T-cell (primary cell): ENCODE measurements at regions not wholly inside any gene's neighbourhood (a gene's known extent, or its start where the extent isn't known, plus 50 kb on each side); places are given as distances from the start of the nearest gene placed in this dataset.
A peak's percentile ranks its signal among the peaks of the same experiment; 100 is the strongest.
"Not testable (repeated sequence)": the region's sequence is repeated elsewhere in the genome, so short reads cannot be mapped to it uniquely, and the experiment has no call there.

Experiments
- ATAC-seq, 4 experiments: fragments of 200-7000 bp in 3 of 4; fragments of 150-1000 bp in 1 of 4; cut with Tn5 transposase; replicated peaks in 1 of 4; 1 replicate in 3 of 4; 2 replicates in 1 of 4; pipeline ENCODE4 v1.10.0; 2021; ENCODE audit warnings: moderate library complexity in 3 of 4, mild to moderate bottlenecking in 2 of 4, moderate number of reproducible peaks in 1 of 4
- CTCF ChIA-PET, 2 donors: fragments of 300-600 bp; sonication (Branson Sonifier 250); formaldehyde crosslinking; loops; one replicate each; lab custom pipeline; 2022; ENCODE audit warnings: antibody characterized with exemption in 2 of 2; lab: Charles Lee
- POLR2A ChIA-PET, 2 donors: fragments of 300-600 bp; sonication (Branson Sonifier 250); formaldehyde crosslinking; loops; one replicate each; lab custom pipeline; 2022; ENCODE audit warnings: antibody characterized with exemption in 2 of 2; lab: Charles Lee
- DNase-seq, 35 experiments: peaks; one replicate each; pipeline versions ENCODE4 v3.0.0 to v3.0.0-alpha.2; 2013 to 2023
- H3K27ac ChIP-seq: one replicate; pipeline ENCODE4 v1.5.1; 2013; ENCODE audit warnings: low read length
- H3K27me3 ChIP-seq, 2 experiments: replicated peaks in 1 of 2; 1 replicate in 1 of 2; 2 replicates in 1 of 2; pipeline versions ENCODE4 v1.6.1 to v1.7.0; 2013; ENCODE audit warnings: low read length in 1 of 2, mixed read lengths in 1 of 2; ENCODE audit not compliant: control insufficient read depth in 2 of 2, insufficient read depth in 2 of 2; ENCODE audit errors: extremely low read depth in 1 of 2
- H3K36me3 ChIP-seq, 2 donors: 1 replicate in 1 of 2; 2 replicates in 1 of 2; pipeline versions ENCODE4 v1.6.1 to v1.7.0; 2013; ENCODE audit warnings: low read length in 1 of 2; ENCODE audit not compliant: control insufficient read depth in 2 of 2, insufficient read depth in 1 of 2; ENCODE audit errors: extremely low read depth in 1 of 2
- H3K4me1 ChIP-seq, 2 experiments: 1 replicate in 1 of 2; 2 replicates in 1 of 2; pipeline versions ENCODE4 v1.6.1 to v1.7.0; 2013; ENCODE audit warnings: low read length in 2 of 2, mixed read lengths in 1 of 2; ENCODE audit not compliant: insufficient read depth in 2 of 2, control insufficient read depth in 1 of 2; ENCODE audit errors: extremely low read depth in 1 of 2
- H3K4me3 ChIP-seq, 2 donors: 1 replicate in 1 of 2; 2 replicates in 1 of 2; pipeline versions ENCODE4 v1.5.1 to v1.7.0; 2013; ENCODE audit warnings: mild to moderate bottlenecking in 2 of 2, low read length in 1 of 2, moderate library complexity in 1 of 2; ENCODE audit not compliant: control insufficient read depth in 1 of 2; ENCODE audit errors: extremely low read depth in 1 of 2
- H3K9me3 ChIP-seq: 2 replicates; pipeline ENCODE4 v1.7.0; 2013
- H3K27ac Mint-ChIP-seq, 2 donors: one replicate each; pipeline ENCODE4 v1.8.0; 2020 to 2021; ENCODE audit warnings: mild to moderate bottlenecking in 2 of 2, mixed read lengths in 2 of 2
- H3K27me3 Mint-ChIP-seq, 2 donors: one replicate each; pipeline ENCODE4 v1.8.0; 2021 to 2022; ENCODE audit warnings: mixed read lengths in 2 of 2
- H3K36me3 Mint-ChIP-seq: one replicate; pipeline ENCODE4 v1.8.0; 2021; ENCODE audit warnings: mixed read lengths
- H3K4me1 Mint-ChIP-seq, 3 donors: one replicate each; pipeline ENCODE4 v1.8.0; 2020 to 2022; ENCODE audit warnings: mixed read lengths in 3 of 3, mild to moderate bottlenecking in 1 of 3
- H3K4me3 Mint-ChIP-seq, 3 donors: one replicate each; pipeline ENCODE4 v1.8.0; 2020 to 2022; ENCODE audit warnings: mild to moderate bottlenecking in 3 of 3, mixed read lengths in 3 of 3, moderate library complexity in 3 of 3
- H3K9me3 Mint-ChIP-seq, 3 donors: one replicate each; pipeline ENCODE4 v1.8.0; 2020 to 2022; ENCODE audit warnings: mixed read lengths in 3 of 3
- WGBS: methylation state at CpG from one replicate; pipeline ENCODE4 v1.1.5; 2013; ENCODE audit warnings: missing lambda C conversion rate; ENCODE audit not compliant: insufficient coverage; 5-methylcytosine and 5-hydroxymethylcytosine counted together

DNA sequence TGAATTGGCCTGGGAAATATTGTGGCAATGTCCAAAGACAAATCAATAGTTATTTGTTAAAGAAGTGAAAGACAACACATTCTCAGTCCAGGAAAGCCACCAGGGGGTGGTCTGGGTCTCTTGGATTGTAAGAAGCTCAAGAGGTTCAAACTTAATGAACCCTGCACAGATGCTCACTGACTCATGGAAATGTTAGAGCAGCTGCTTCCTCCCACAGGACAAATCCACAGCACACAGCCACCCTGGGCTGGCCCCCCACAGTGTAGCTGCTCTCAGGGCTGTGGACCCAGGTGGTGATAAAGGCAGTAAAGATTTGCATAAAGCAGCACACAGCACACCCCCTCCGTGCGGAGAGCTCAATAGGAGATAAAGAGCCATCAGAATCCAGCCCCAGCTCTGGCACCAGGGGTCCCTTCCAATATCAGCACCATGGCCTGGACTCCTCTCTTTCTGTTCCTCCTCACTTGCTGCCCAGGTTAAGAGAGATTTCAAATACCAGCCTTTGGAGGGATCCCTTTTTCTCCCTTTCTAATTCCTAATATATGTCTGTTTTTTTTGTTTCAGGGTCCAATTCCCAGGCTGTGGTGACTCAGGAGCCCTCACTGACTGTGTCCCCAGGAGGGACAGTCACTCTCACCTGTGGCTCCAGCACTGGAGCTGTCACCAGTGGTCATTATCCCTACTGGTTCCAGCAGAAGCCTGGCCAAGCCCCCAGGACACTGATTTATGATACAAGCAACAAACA is 124.8 kb downstream of the VPREB1 start:
- POLR2A ChIA-PET, H3K4me1 ChIP-seq, H3K4me1 Mint-ChIP-seq, H3K9me3 ChIP-seq, ATAC-seq, H3K4me3 Mint-ChIP-seq, H3K27ac ChIP-seq, H3K27ac Mint-ChIP-seq, H3K36me3 Mint-ChIP-seq, CTCF ChIA-PET, H3K4me3 ChIP-seq, H3K9me3 Mint-ChIP-seq, H3K36me3 ChIP-seq: not testable (repeated sequence)
- peaks cover 0 to 15% of the 10 kb centered on the region in 2 experiments for H3K27me3 ChIP-seq
- no CpG with 5 or more reads among the region's 2 CpGs for WGBS
- peak in 1 of 35 experiments; percentile 16 for DNase-seq
- H3K27me3 Mint-ChIP-seq: peaks cover 19 to 36% of the 10 kb centered on the region in 2 donors

DNA sequence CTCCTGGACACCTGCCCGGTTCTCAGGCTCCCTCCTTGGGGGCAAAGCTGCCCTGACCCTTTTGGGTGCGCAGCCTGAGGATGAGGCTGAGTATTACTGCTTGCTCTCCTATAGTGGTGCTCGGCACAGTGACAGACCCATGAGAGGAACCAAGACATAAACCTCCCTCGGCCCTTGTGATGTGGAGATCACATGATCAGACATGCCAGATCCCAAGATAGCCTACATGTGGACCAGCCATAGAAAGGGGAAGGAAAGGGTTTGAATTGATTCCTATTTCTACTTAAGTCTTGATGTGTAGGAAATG is 125.3 kb downstream of the VPREB1 start:
- H3K4me1 ChIP-seq: no peaks in the 10 kb centered on the region
- H3K4me3 ChIP-seq: no peak overlapping the region
- POLR2A ChIA-PET: no interaction called here
- ATAC-seq (no peak), DNase-seq (no peak)
- no peak overlapping the region for H3K27ac ChIP-seq
- WGBS: no CpG with 5 or more reads among the region's 4 CpGs
- H3K9me3 Mint-ChIP-seq: no peaks in the 10 kb centered on the region
- CTCF ChIA-PET: no interaction called here
- peaks cover 0 to 15% of the 10 kb centered on the region in 2 experiments for H3K27me3 ChIP-seq
- no peaks in the 10 kb centered on the region for H3K9me3 ChIP-seq
- H3K4me3 Mint-ChIP-seq: no peak overlapping the region
- peaks cover 16 to 34% of the 10 kb centered on the region in 2 donors for H3K27me3 Mint-ChIP-seq
- H3K36me3 ChIP-seq: no peaks in the 10 kb centered on the region
- no peaks in the 10 kb centered on the region for H3K36me3 Mint-ChIP-seq
- no peak overlapping the region for H3K27ac Mint-ChIP-seq
- H3K4me1 Mint-ChIP-seq: peaks cover 0 to 2% (median 0%) of the 10 kb centered on the region in 3 donors

DNA sequence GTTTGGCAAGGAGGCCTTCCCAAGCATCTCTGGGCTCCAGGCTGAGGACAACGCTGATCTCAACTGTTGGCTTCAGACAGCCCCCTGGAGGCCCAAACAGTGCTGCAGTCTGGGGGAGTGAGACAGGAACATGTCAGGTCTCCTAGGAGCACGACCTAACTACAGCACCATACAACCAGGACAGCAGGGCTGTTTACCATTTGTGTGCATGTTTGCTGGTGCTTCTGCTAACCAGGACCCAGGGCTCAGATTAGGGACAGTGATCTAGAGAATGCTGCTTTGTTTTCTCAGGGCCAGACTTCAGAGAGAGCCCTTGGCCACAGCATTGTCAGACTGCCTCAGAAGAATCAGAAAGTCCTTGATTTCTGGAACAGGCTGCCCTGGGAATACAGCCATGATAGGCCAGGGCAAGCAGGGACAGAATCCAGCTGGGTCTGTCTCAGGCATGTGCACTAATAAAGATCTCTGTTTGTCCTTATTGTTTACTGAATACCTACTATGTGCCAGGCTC is 126.5 kb downstream of the VPREB1 start:
- Histone ChIP-seq H3K36me3 (no peaks in the 10 kb centered on the region), H3K4me3 (no peak overlapping the region), H3K27me3 (peaks cover 0 to 22% of the 10 kb centered on the region in 2 experiments), H3K4me1 (no peaks in the 10 kb centered on the region), H3K9me3 (no peaks in the 10 kb centered on the region), H3K27ac (no peak overlapping the region)
- ATAC-seq (no peak), DNase-seq (no peak)
- WGBS: 43% methylated on average over 1 of the region's 2 CpGs
- Mint-ChIP-seq H3K27ac (no peak overlapping the region), H3K36me3 (no peaks in the 10 kb centered on the region), H3K4me1 (peaks cover 0 to 4% (median 0%) of the 10 kb centered on the region in 3 donors), H3K9me3 (no peaks in the 10 kb centered on the region), H3K4me3 (no peak overlapping the region), H3K27me3 (peaks cover 19 to 41% of the 10 kb centered on the region in 2 donors)
- POLR2A ChIA-PET: no interaction called here
- CTCF ChIA-PET: no interaction called here

DNA sequence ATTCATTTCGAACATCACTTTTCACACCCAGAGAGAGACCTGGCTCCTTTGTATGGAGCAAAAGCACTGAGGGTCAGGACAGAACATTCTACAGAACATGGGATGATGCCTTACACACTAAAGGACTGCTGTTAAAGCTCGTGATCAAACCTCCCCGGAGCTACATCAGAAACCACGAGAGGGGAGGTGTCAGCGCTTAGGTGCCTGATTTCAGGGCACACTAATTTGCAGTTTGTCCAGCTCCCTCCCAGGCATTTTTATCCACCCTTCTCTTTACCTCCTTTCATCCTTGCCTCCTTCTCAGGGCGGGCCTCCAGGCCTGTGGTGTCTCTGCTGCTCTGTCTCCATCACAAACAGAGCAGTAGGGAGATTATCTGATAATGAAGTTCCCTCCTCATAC is 127.5 kb downstream of the VPREB1 start:
- no peaks in the 10 kb centered on the region for H3K36me3 Mint-ChIP-seq
- DNase-seq: no peak
- H3K4me1 Mint-ChIP-seq: peaks cover 0 to 3% (median 0%) of the 10 kb centered on the region in 3 donors
- H3K4me3 Mint-ChIP-seq: no peak overlapping the region
- CTCF ChIA-PET: interaction anchor here in 1 of 2 donors (0.6 kb wide), 1 partner anchor 30 kb away, joined by 5 read pairs; no protein-coding TSS in a partner anchor
- Histone ChIP-seq H3K4me3 (no peak overlapping the region), H3K36me3 (no peaks in the 10 kb centered on the region), H3K4me1 (no peaks in the 10 kb centered on the region), H3K27ac (no peak overlapping the region), H3K9me3 (no peaks in the 10 kb centered on the region), H3K27me3 (peaks cover 0 to 26% of the 10 kb centered on the region in 2 experiments)
- H3K9me3 Mint-ChIP-seq: no peaks in the 10 kb centered on the region
- no peak for ATAC-seq
- no peak overlapping the region for H3K27ac Mint-ChIP-seq
- peaks cover 22 to 48% of the 10 kb centered on the region in 2 donors for H3K27me3 Mint-ChIP-seq
- POLR2A ChIA-PET: no interaction called here
- 88% methylated on average over 1 of the region's 6 CpGs for WGBS

DNA sequence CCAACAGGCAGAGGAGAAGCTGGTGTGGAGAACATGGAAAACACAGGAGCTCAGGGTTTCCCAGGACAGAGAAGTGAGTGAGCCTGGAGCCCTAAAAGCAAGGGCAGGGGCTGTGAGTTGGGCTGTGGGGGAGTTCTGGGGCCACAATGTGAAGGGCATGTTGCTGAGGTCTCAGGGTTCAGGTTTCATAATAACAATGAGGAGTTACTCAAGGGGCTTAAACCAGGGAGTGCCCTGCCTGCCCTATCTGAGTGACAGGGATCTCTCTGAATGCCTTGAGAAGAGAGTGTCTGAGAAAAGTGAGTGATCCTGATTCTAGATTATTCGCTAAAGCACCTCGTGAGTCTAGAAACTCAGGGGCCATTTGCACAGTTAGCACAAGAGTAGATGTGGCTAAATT is 129.6 kb downstream of the VPREB1 start:
- H3K27me3 Mint-ChIP-seq: peaks cover 29 to 50% of the 10 kb centered on the region in 2 donors

DNA sequence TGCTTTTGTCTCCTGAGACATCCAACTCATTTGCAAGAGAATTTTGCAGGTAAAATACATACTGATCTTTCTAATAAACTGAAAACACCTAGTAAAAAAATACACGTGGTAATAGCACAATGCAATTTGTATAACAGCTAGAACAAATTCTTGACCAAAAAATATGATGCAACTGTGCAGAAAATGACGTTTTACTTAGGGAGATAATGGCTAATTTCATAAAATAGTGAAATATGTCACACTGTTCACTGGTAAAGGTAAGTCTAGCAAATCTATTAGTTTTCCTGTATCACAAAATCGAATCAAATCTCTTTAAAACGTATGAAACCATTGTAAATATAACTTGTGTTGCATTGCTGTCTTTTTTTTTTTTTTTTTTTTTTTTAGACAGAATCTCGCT is 130.0 kb downstream of the VPREB1 start:
- peaks cover 29 to 48% of the 10 kb centered on the region in 2 donors for H3K27me3 Mint-ChIP-seq
- no peaks in the 10 kb centered on the region for H3K36me3 ChIP-seq
- H3K9me3 Mint-ChIP-seq: no peaks in the 10 kb centered on the region
- ATAC-seq (no peak), DNase-seq (no peak)
- no peaks in the 10 kb centered on the region for H3K9me3 ChIP-seq
- ChIA-PET CTCF (no interaction called here), POLR2A (no interaction called here)
- peaks cover 0 to 3% (median 0%) of the 10 kb centered on the region in 3 donors for H3K4me1 Mint-ChIP-seq
- no peak overlapping the region for H3K27ac ChIP-seq
- H3K27me3 ChIP-seq: peaks cover 0 to 33% of the 10 kb centered on the region in 2 experiments
- no peak overlapping the region for H3K4me3 Mint-ChIP-seq
- WGBS: 60% methylated on average over 1 of the region's 5 CpGs
- no peaks in the 10 kb centered on the region for H3K36me3 Mint-ChIP-seq
- no peak overlapping the region for H3K27ac Mint-ChIP-seq
- H3K4me1 ChIP-seq: no peaks in the 10 kb centered on the region
- H3K4me3 ChIP-seq: no peak overlapping the region

More for the DNA sequence above, 129.6 kb downstream of the VPREB1 start:
- no peak for DNase-seq
- H3K36me3 Mint-ChIP-seq: no peaks in the 10 kb centered on the region
- peaks cover 0 to 3% (median 0%) of the 10 kb centered on the region in 3 donors for H3K4me1 Mint-ChIP-seq
- H3K9me3 ChIP-seq: no peaks in the 10 kb centered on the region
- no peak for ATAC-seq
- H3K27me3 ChIP-seq: peaks cover 0 to 38% of the 10 kb centered on the region in 2 experiments
- 59% methylated on average over 2 of the region's 2 CpGs for WGBS
- H3K36me3 ChIP-seq: no peaks in the 10 kb centered on the region
- ChIA-PET CTCF (no interaction called here), POLR2A (no interaction called here)
- H3K27ac Mint-ChIP-seq: no peak overlapping the region
- H3K27ac ChIP-seq: no peak overlapping the region
- no peaks in the 10 kb centered on the region for H3K4me1 ChIP-seq
- no peak overlapping the region for H3K4me3 Mint-ChIP-seq
- no peaks in the 10 kb centered on the region for H3K9me3 Mint-ChIP-seq
- no peak overlapping the region for H3K4me3 ChIP-seq
